ENCODE measurements at regions not wholly inside any gene's neighbourhood (a gene's known extent, or its start where the extent isn't known, plus 50 kb on each side); places are given as distances from the start of the nearest gene placed in this dataset.

DNA sequence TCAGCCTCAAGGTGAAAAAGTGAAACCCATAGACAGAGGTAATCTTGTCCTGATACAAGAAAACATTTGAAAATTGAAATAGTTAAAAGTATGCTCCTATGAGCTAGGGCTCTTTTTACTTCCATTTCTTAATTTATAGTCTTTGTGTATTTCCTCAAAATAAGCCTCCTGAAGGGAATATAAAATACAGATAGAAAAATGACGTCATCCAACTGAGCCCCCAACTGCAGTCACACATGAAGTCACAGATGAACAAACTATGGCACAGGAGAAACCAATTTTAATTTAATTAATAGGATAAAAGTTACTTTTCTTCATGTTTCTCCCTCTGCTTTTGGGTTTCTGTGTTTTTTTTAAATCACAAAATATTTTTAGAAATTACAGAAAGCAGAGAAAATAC lies 280.3 kb downstream of the HTR7 start:
- no peak for TF ChIP-seq ZNF232 (CRISPR knock-in tag; IDR thresholded peaks at IDR 0.05; ENCODE audit: borderline replicate concordance)
- no peak for TF ChIP-seq RAD21 (CRISPR knock-in tag; IDR thresholded peaks at IDR 0.05)
- no peak for TF ChIP-seq EZH2 (conservative IDR thresholded peaks at IDR 0.05; ENCODE audit: low read depth, low read length)
- TF ChIP-seq, protein P1, sequence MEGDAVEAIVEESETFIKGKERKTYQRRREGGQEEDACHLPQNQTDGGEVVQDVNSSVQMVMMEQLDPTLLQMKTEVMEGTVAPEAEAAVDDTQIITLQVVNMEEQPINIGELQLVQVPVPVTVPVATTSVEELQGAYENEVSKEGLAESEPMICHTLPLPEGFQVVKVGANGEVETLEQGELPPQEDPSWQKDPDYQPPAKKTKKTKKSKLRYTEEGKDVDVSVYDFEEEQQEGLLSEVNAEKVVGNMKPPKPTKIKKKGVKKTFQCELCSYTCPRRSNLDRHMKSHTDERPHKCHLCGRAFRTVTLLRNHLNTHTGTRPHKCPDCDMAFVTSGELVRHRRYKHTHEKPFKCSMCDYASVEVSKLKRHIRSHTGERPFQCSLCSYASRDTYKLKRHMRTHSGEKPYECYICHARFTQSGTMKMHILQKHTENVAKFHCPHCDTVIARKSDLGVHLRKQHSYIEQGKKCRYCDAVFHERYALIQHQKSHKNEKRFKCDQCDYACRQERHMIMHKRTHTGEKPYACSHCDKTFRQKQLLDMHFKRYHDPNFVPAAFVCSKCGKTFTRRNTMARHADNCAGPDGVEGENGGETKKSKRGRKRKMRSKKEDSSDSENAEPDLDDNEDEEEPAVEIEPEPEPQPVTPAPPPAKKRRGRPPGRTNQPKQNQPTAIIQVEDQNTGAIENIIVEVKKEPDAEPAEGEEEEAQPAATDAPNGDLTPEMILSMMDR (CRISPR knock-in tag; IDR thresholded peaks at IDR 0.05), result no peak
- no peak for TF ChIP-seq ZNF274 (CRISPR knock-in tag; IDR thresholded peaks at IDR 0.05)
- TF ChIP-seq, protein P2, sequence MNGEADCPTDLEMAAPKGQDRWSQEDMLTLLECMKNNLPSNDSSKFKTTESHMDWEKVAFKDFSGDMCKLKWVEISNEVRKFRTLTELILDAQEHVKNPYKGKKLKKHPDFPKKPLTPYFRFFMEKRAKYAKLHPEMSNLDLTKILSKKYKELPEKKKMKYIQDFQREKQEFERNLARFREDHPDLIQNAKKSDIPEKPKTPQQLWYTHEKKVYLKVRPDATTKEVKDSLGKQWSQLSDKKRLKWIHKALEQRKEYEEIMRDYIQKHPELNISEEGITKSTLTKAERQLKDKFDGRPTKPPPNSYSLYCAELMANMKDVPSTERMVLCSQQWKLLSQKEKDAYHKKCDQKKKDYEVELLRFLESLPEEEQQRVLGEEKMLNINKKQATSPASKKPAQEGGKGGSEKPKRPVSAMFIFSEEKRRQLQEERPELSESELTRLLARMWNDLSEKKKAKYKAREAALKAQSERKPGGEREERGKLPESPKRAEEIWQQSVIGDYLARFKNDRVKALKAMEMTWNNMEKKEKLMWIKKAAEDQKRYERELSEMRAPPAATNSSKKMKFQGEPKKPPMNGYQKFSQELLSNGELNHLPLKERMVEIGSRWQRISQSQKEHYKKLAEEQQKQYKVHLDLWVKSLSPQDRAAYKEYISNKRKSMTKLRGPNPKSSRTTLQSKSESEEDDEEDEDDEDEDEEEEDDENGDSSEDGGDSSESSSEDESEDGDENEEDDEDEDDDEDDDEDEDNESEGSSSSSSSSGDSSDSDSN (CRISPR knock-in tag; IDR thresholded peaks at IDR 0.05), result no peak
- no peak for TF ChIP-seq ZNF577 (CRISPR knock-in tag; IDR thresholded peaks at IDR 0.05; ENCODE audit: borderline replicate concordance, low read depth)
- no peak for TF ChIP-seq KLF6 (CRISPR knock-in tag; IDR thresholded peaks at IDR 0.05)
- no peak for TF ChIP-seq ATF1 (CRISPR knock-in tag; IDR thresholded peaks at IDR 0.05)
- no peak for TF ChIP-seq KDM6A (CRISPR knock-in tag; IDR thresholded peaks at IDR 0.05; ENCODE audit: low read depth)
- no peak for TF ChIP-seq YY1 (IDR thresholded peaks at IDR 0.05; ENCODE audit: insufficient read depth, insufficient replicate concordance, low read depth, low read length)
- TF ChIP-seq JUNB (CRISPR knock-in tag; IDR thresholded peaks at IDR 0.05; ENCODE audit: borderline replicate concordance), result no peak
- TF ChIP-seq, protein P3, sequence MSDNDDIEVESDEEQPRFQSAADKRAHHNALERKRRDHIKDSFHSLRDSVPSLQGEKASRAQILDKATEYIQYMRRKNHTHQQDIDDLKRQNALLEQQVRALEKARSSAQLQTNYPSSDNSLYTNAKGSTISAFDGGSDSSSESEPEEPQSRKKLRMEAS (IDR thresholded peaks at IDR 0.05), result no peak
- TF ChIP-seq, protein P4, sequence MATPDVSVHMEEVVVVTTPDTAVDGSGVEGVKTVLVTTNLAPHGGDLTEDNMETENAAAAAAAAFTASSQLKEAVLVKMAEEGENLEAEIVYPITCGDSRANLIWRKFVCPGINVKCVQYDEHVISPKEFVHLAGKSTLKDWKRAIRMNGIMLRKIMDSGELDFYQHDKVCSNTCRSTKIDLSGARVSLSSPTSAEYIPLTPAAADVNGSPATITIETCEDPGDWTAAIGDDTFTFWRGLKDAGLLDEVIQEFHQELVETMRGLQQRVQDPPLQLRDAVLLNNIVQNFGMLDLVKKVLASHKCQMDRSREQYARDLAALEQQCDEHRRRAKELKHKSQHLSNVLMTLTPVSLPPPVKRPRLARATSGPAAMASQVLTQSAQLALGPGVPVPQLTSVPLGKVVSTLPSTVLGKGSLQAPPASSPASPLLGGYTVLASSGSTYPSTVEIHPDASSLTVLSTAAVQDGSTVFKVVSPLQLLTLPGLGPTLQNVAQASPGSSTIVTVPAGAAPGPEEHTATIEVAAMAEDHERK (CRISPR knock-in tag; IDR thresholded peaks at IDR 0.05; ENCODE audit: low read depth), result no peak

Data from HepG2 (cell line).